H1 (cell line): ENCODE measurements at regions not wholly inside any gene's neighbourhood (a gene's known extent, or its start where the extent isn't known, plus 50 kb on each side); places are given as distances from the start of the nearest gene placed in this dataset.

ENCODE experiments used
- CTCF ChIA-PET: fragments of 300-600 bp; sonication (Branson Sonifier 250); formaldehyde crosslinking; loops from one replicate; lab custom pipeline; 2021; ENCODE audit not compliant: partially characterized antibody; lab: Charles Lee
- POLR2A ChIA-PET: fragments of 300-600 bp; sonication (Branson Sonifier 250); formaldehyde crosslinking; loops from one replicate; lab custom pipeline; 2021; ENCODE audit warnings: inconsistent platforms; ENCODE audit not compliant: partially characterized antibody; lab: Charles Lee
- DNase-seq, 2 experiments: peaks; one replicate each; pipeline versions ENCODE4 v3.0.0 to v3.0.0-alpha.2; 2010 to 2022; ENCODE audit warnings: low spot score in 2 of 2, low read depth in 1 of 2, mixed read lengths in 1 of 2
- FAIRE-seq: peaks from 2 replicates; lab custom pipeline; 2011; peaks lifted over from hg19 to GRCh38; lab: Jason Lieb, UNC
- H2AFZ ChIP-seq: 2 replicates; pipeline ENCODE4 v1.8.1; 2012; ENCODE audit warnings: low read length, inconsistent platforms
- H2AK5ac ChIP-seq: 2 replicates; pipeline ENCODE4 v1.6.1; 2013; ENCODE audit warnings: low read depth, low read length
- H2BK120ac ChIP-seq: replicated peaks from 2 replicates; pipeline ENCODE3; 2013; ENCODE audit warnings: low read depth, low read length, inconsistent platforms
- H2BK12ac ChIP-seq: 2 replicates; pipeline ENCODE4 v1.6.1; 2013; ENCODE audit warnings: low read depth, low read length
- H2BK15ac ChIP-seq: 2 replicates; pipeline ENCODE4 v1.6.1; 2013; ENCODE audit warnings: low read length
- H2BK20ac ChIP-seq: 2 replicates; pipeline ENCODE4 v1.6.1; 2013; ENCODE audit warnings: low read length
- H2BK5ac ChIP-seq: 2 replicates; pipeline ENCODE4 v1.6.1; 2013; ENCODE audit warnings: low read depth, low read length
- H3K14ac ChIP-seq: 2 replicates; pipeline ENCODE4 v1.6.1; 2013; ENCODE audit warnings: inconsistent platforms; ENCODE audit not compliant: insufficient read length
- H3K18ac ChIP-seq: 2 replicates; pipeline ENCODE4 v1.6.1; 2013; ENCODE audit warnings: low read length; ENCODE audit errors: extremely low read depth
- H3K23ac ChIP-seq: 2 replicates; pipeline ENCODE4 v1.6.1; 2013; ENCODE audit warnings: inconsistent platforms; ENCODE audit not compliant: insufficient read length
- H3K23me2 ChIP-seq: 2 replicates; pipeline ENCODE4 v1.6.1; 2013; ENCODE audit warnings: low read depth, low read length
- H3K27ac ChIP-seq: 2 replicates; pipeline ENCODE4 v1.6.1; 2011; ENCODE audit warnings: low read depth, low read length, inconsistent platforms
- H3K27me3 ChIP-seq, 4 experiments: replicated peaks in 1 of 4; 1 replicate in 1 of 4; 2 replicates in 3 of 4; pipeline versions ENCODE4 v1.6.1 to v1.8.1; 2011 to 2013; ENCODE audit warnings: low read length in 3 of 4, mild to moderate bottlenecking in 3 of 4, inconsistent platforms in 2 of 4, mixed read lengths in 2 of 4, moderate library complexity in 1 of 4; ENCODE audit not compliant: control insufficient read depth in 3 of 4, insufficient read depth in 3 of 4; ENCODE audit errors: extremely low read depth in 1 of 4
- H3K36me3 ChIP-seq, 4 experiments: 2 replicates each; pipeline versions ENCODE4 v1.6.1 to v1.8.1; 2011 to 2013; ENCODE audit warnings: mild to moderate bottlenecking in 4 of 4, low read length in 3 of 4, moderate library complexity in 2 of 4, control low read depth in 1 of 4, inconsistent platforms in 1 of 4; ENCODE audit not compliant: insufficient read depth in 4 of 4, control insufficient read depth in 2 of 4
- H3K4ac ChIP-seq: replicated peaks from 2 replicates; pipeline ENCODE3; 2013; ENCODE audit warnings: low read length, low read depth, mixed read lengths, inconsistent platforms; ENCODE audit not compliant: insufficient read length
- H3K4me1 ChIP-seq, 4 experiments: replicated peaks in 1 of 4; 1 replicate in 1 of 4; 2 replicates in 3 of 4; pipeline versions ENCODE4 v1.6.1 to v1.8.1; 2011 to 2013; ENCODE audit warnings: low read length in 3 of 4, inconsistent platforms in 2 of 4, mixed read lengths in 1 of 4; ENCODE audit not compliant: insufficient read depth in 4 of 4, control insufficient read depth in 3 of 4
- H3K4me2 ChIP-seq, 2 experiments: 2 replicates each; pipeline versions ENCODE4 v1.6.1 to v1.8.1; 2011 to 2013; ENCODE audit warnings: low read depth in 2 of 2, low read length in 2 of 2, control low read depth in 1 of 2, inconsistent platforms in 1 of 2, mild to moderate bottlenecking in 1 of 2; ENCODE audit not compliant: insufficient read depth in 1 of 2
- H3K4me3 ChIP-seq, 4 experiments: fragments of 200-600, 300-600 bp in 1 of 4; sonication (generic), shearing (Covaris generic), sonication (Bioruptor Twin) in 1 of 4; 2 replicates each; pipeline versions ENCODE4 v1.5.1 to v1.8.1; 2011 to 2016; ENCODE audit warnings: low read length in 4 of 4, low read depth in 3 of 4, control low read depth in 2 of 4, inconsistent platforms in 2 of 4, mild to moderate bottlenecking in 2 of 4, mixed read lengths in 1 of 4, moderate library complexity in 1 of 4; ENCODE audit not compliant: insufficient read depth in 2 of 4; ENCODE audit errors: extremely low read depth in 1 of 4
- H3K56ac ChIP-seq: replicated peaks from 2 replicates; pipeline ENCODE3; 2013; ENCODE audit warnings: low read depth, mild to moderate bottlenecking, mixed read lengths, low read length, inconsistent platforms; ENCODE audit not compliant: insufficient read length
- H3K79me1 ChIP-seq: 2 replicates; pipeline ENCODE4 v1.6.1; 2013; ENCODE audit warnings: low read depth, low read length, control low read depth
- H3K79me2 ChIP-seq, 2 experiments: 2 replicates each; pipeline versions ENCODE4 v1.6.1 to v1.8.1; 2012 to 2013; ENCODE audit warnings: low read length in 2 of 2, mild to moderate bottlenecking in 2 of 2, inconsistent platforms in 1 of 2; ENCODE audit not compliant: insufficient read depth in 2 of 2, control insufficient read depth in 1 of 2
- H3K9ac ChIP-seq, 4 experiments: replicated peaks in 1 of 4; 1 replicate in 1 of 4; 2 replicates in 3 of 4; pipeline versions ENCODE4 v1.6.1 to v1.8.1; 2011 to 2013; ENCODE audit warnings: low read depth in 3 of 4, low read length in 3 of 4, control low read depth in 2 of 4, mild to moderate bottlenecking in 2 of 4, moderate library complexity in 2 of 4, inconsistent platforms in 1 of 4; ENCODE audit errors: extremely low read depth in 1 of 4
- H3K9me3 ChIP-seq, 2 experiments: 2 replicates each; pipeline versions ENCODE4 v1.6.1 to v1.8.1; 2012 to 2013; ENCODE audit warnings: mild to moderate bottlenecking in 2 of 2, moderate library complexity in 2 of 2, control low read depth in 1 of 2, inconsistent platforms in 1 of 2, low read depth in 1 of 2, low read length in 1 of 2, mixed read lengths in 1 of 2; ENCODE audit not compliant: insufficient read depth in 2 of 2
- H4K20me1 ChIP-seq, 2 experiments: replicated peaks in 1 of 2; 2 replicates each; pipeline versions ENCODE3 to v1.8.1; 2011 to 2013; ENCODE audit warnings: inconsistent platforms in 2 of 2, low read length in 2 of 2, mild to moderate bottlenecking in 1 of 2; ENCODE audit not compliant: insufficient read depth in 2 of 2, control insufficient read depth in 1 of 2
- H4K5ac ChIP-seq: 2 replicates; pipeline ENCODE4 v1.6.1; 2013; ENCODE audit warnings: low read length, low read depth, mixed read lengths, inconsistent platforms; ENCODE audit not compliant: insufficient read length
- H4K8ac ChIP-seq: 2 replicates; pipeline ENCODE4 v1.8.0; 2013; ENCODE audit warnings: mild to moderate bottlenecking, moderate library complexity, low read length, inconsistent platforms; ENCODE audit not compliant: insufficient read depth; ENCODE audit errors: extremely low read depth
- H4K91ac ChIP-seq: replicated peaks from 2 replicates; pipeline ENCODE3; 2013; ENCODE audit warnings: low read length, mixed read lengths, inconsistent platforms; ENCODE audit not compliant: insufficient read length
- CBX8 ChIP-seq: fragments of 300-800, 300-1000 bp; sonication (generic); IDR thresholded peaks from 2 replicates; pipeline ENCODE4 v1.7.1; 2016; ENCODE audit warnings: low read depth, low read length, borderline replicate concordance
- CTCF ChIP-seq, 3 experiments: IDR thresholded peaks; 1 replicate in 2 of 3; 2 replicates in 1 of 3; pipeline versions ENCODE4 v1.5.1 to v1.6.1; 2011; ENCODE audit warnings: low read length in 3 of 3, mild to moderate bottlenecking in 3 of 3, inconsistent platforms in 2 of 3, low read depth in 1 of 3, moderate library complexity in 1 of 3; ENCODE audit not compliant: insufficient read depth in 1 of 3; ENCODE audit errors: control extremely low read depth in 1 of 3
- GTF2F1 ChIP-seq: IDR thresholded peaks from 2 replicates; pipeline ENCODE4 v1.6.1; 2012; ENCODE audit warnings: low read depth, low read length, improper control_type of control experiment, borderline replicate concordance
- NRF1 ChIP-seq: IDR thresholded peaks from 2 replicates; pipeline ENCODE4 v1.6.1; 2011; ENCODE audit warnings: mild to moderate bottlenecking, low read depth, low read length, improper control_type of control experiment
- POLR2AphosphoS5 ChIP-seq: IDR thresholded peaks from 2 replicates; pipeline ENCODE4 v1.6.1; 2011; ENCODE audit warnings: low read depth, low read length
- RAD21 ChIP-seq, 2 experiments: IDR thresholded peaks in 1 of 2; conservative IDR thresholded peaks in 1 of 2; 2 replicates each; pipeline ENCODE4 v1.6.1; 2011; ENCODE audit warnings: low read depth in 2 of 2, low read length in 2 of 2, improper control_type of control experiment in 1 of 2, inconsistent platforms in 1 of 2, mild to moderate bottlenecking in 1 of 2, moderate library complexity in 1 of 2
- RXRA ChIP-seq: IDR thresholded peaks from 2 replicates; pipeline ENCODE4 v1.6.1; 2011; ENCODE audit warnings: low read depth, mild to moderate bottlenecking, low read length, moderate library complexity; ENCODE audit not compliant: insufficient read depth
- SIX5 ChIP-seq: IDR thresholded peaks from 2 replicates; pipeline ENCODE4 v1.6.1; 2011; ENCODE audit warnings: mild to moderate bottlenecking, low read depth, low read length
- WGBS, 2 experiments: shearing (Covaris generic) in 1 of 2; methylation state at CpG; one replicate each; pipeline versions ENCODE4 v1.1.6 to v1.1.7; 2013 to 2015; ENCODE audit warnings: low lambda C conversion rate in 2 of 2, mixed read lengths in 2 of 2, inconsistent platforms in 1 of 2, low coverage in 1 of 2, missing lambda C conversion rate in 1 of 2; ENCODE audit not compliant: insufficient replicate concordance in 2 of 2, insufficient coverage in 1 of 2, insufficient read length in 1 of 2; ENCODE audit errors: extremely low coverage in 1 of 2, missing lambda C conversion rate in 1 of 2; 5-methylcytosine and 5-hydroxymethylcytosine counted together

GRCh38 chr4:25474690-25475089 is 97.6 kb downstream of the ANAPC4 start:
- Histone ChIP-seq H3K27me3 (no peaks in the 10 kb centered on the region), H4K5ac (no peak overlapping the region), H2BK5ac (no peak overlapping the region), H3K18ac (no peak overlapping the region), H3K23ac (no peak overlapping the region), H3K23me2 (no peaks in the 10 kb centered on the region), H4K91ac (no peak overlapping the region), H3K79me1 (no peaks in the 10 kb centered on the region)
- WGBS, 2 experiments, result 94% methylated on average over 2 of the region's 4 CpGs; no CpG with 5 or more reads in 1 of the 2 experiments
- POLR2A ChIA-PET, result no interaction called here
- TF ChIP-seq CTCF (IDR thresholded peaks at IDR 0.05; ENCODE audit: control extremely low read depth in 1 of 3, insufficient read depth in 1 of 3, low read depth in 1 of 3, low read length in 3 of 3), result no peak
- no peak for TF ChIP-seq SIX5
- no peak for TF ChIP-seq GTF2F1
- no peak for TF ChIP-seq CBX8
- no peak for TF ChIP-seq NRF1
- TF ChIP-seq POLR2AphosphoS5, result no peak
- no peak for TF ChIP-seq RXRA
- TF ChIP-seq RAD21 (IDR thresholded peaks at IDR 0.05 in 1 of 2, conservative IDR thresholded peaks at IDR 0.05 in 1 of 2; ENCODE audit: low read depth in 2 of 2, low read length in 2 of 2), result no peak
- TF ChIP-seq, all 59 proteins: peak for 0
- no peaks in the 10 kb centered on the region for H3K36me3 ChIP-seq
- H2BK12ac ChIP-seq, result no peak overlapping the region
- H3K4ac ChIP-seq, result no peak overlapping the region
- no peak overlapping the region for H3K27ac ChIP-seq
- no peak overlapping the region for H3K4me3 ChIP-seq
- no peak overlapping the region for H3K4me2 ChIP-seq
- no peak overlapping the region for H2BK20ac ChIP-seq
- H4K8ac ChIP-seq, result no peak overlapping the region
- no peaks in the 10 kb centered on the region for H3K4me1 ChIP-seq
- no peak for DNase-seq
- CTCF ChIA-PET, result no interaction called here
- H3K79me2 ChIP-seq, result no peaks in the 10 kb centered on the region
- H3K9ac ChIP-seq, result no peak overlapping the region
- H2AFZ ChIP-seq, result no peak overlapping the region
- no peaks in the 10 kb centered on the region for H3K9me3 ChIP-seq
- no peak overlapping the region for H3K14ac ChIP-seq
- no peak for FAIRE-seq
- H2BK120ac ChIP-seq, result no peak overlapping the region
- no peak overlapping the region for H2AK5ac ChIP-seq
- no peak overlapping the region for H2BK15ac ChIP-seq
- no peak overlapping the region for H3K56ac ChIP-seq
- H4K20me1 ChIP-seq, result no peaks in the 10 kb centered on the region
